Gastrocnemius medialis (tissue), 4 donors: ENCODE measurements at regions not wholly inside any gene's neighbourhood (a gene's known extent, or its start where the extent isn't known, plus 50 kb on each side); places are given as distances from the start of the nearest gene placed in this dataset.

ENCODE experiments used
- CTCF ChIP-seq, 5 experiments: fragments of 450-650 bp in 3 of 5; fragments of 200-600 bp in 2 of 5; sonication (generic) in 2 of 5; IDR thresholded peaks in 4 of 5; conservative IDR thresholded peaks in 1 of 5; 1 replicate in 4 of 5; 2 replicates in 1 of 5; pipeline ENCODE4 v1.5.1; 2016 to 2019; ENCODE audit warnings: antibody characterized with exemption in 5 of 5, mild to moderate bottlenecking in 3 of 5, moderate library complexity in 3 of 5
- POLR2A ChIP-seq, 2 donors: fragments of 450-650 bp; IDR thresholded peaks; one replicate each; pipeline ENCODE4 v1.6.1; 2017; ENCODE audit warnings: antibody characterized with exemption in 2 of 2, mild to moderate bottlenecking in 2 of 2, moderate library complexity in 2 of 2

GRCh38 chr2:18454692-18455235 is 105.7 kb downstream of the RDH14 start:
- TF ChIP-seq POLR2A (IDR thresholded peaks at IDR 0.05), result no peak
- TF ChIP-seq CTCF (IDR thresholded peaks at IDR 0.05 in 4 of 5, conservative IDR thresholded peaks at IDR 0.05 in 1 of 5), result no peak
